VCaP (cell line): ENCODE measurements at regions not wholly inside any gene's neighbourhood (a gene's known extent, or its start where the extent isn't known, plus 50 kb on each side); places are given as distances from the start of the nearest gene placed in this dataset.

Experiments
- H3K27ac ChIP-seq: fragments of 450-650 bp; 2 replicates; pipeline ENCODE4 v1.5.1; 2017
- TF ChIP-seq, protein P1 (sequence below): fragments of 450-650 bp; conservative IDR thresholded peaks from 2 replicates; pipeline ENCODE4 v1.5.1; 2017; ENCODE audit warnings: mild to moderate bottlenecking, moderate library complexity

DNA sequence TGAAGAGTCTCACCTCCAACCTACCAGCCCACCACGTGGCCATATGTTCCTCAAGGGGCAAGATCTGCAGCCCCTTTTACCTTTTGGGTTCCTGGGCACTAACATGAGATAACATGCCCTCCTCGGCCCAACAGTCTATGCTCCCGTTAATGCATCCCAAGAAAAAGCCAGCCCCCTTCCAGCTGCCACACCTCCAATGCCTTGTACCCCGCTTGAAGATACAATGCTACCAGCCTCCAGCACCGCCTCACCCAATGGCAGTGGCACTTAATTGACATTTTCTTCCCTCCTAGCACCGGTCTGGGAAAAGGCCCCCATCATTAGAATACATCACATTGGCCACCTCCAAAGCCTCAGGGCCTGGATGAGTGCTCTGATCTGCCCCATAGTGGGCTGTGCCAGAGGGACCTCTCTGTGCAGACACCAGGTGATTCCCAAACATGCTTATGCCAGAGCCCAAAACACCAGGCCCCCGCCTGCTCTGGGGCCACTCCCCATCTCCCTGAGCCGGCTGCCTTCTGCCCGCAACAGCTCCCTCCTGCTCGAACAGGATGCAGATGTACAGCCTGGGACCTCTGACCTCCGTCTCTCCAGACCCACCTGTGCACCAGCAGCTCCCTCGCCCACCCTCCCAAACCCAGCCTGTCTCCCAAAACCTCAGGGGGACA, 118.3 kb downstream of the NCOR2 start:
- no peak overlapping the region for H3K27ac ChIP-seq
- TF ChIP-seq, protein P1, sequence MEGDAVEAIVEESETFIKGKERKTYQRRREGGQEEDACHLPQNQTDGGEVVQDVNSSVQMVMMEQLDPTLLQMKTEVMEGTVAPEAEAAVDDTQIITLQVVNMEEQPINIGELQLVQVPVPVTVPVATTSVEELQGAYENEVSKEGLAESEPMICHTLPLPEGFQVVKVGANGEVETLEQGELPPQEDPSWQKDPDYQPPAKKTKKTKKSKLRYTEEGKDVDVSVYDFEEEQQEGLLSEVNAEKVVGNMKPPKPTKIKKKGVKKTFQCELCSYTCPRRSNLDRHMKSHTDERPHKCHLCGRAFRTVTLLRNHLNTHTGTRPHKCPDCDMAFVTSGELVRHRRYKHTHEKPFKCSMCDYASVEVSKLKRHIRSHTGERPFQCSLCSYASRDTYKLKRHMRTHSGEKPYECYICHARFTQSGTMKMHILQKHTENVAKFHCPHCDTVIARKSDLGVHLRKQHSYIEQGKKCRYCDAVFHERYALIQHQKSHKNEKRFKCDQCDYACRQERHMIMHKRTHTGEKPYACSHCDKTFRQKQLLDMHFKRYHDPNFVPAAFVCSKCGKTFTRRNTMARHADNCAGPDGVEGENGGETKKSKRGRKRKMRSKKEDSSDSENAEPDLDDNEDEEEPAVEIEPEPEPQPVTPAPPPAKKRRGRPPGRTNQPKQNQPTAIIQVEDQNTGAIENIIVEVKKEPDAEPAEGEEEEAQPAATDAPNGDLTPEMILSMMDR: no peak

DNA sequence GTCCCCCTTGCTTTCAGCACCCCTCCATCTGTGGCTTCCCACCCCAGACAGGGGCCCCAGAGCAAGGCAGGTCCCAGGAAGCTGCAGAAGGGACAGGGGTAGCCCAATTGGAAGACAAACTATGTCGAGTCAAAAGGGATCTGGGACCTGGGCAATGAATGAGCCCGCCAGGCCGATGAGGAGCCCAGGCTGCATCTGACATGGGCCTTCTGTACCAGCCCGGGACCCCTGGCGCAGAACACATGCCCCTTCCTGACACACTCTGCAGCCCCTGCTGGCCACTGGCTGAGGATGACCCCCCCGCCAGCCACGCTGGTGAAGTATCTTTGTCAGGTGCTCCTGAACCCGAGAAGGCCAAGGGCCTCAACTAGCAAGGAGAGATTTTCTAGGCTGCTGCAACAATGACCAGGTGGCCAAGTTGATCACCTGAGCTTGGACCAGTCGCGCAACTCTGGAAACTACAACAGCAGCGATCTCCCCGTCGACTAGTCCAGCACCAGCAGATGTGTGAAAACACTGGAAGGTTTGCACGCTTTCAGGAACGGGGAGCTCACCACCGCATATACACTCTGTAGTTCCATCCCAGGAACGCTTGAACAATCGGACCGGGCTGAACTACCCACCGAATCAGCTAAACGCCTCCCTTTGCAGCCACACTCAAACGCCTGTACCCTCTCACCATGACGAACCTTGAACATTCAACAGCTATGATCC, 119.0 kb downstream of the NCOR2 start:
- H3K27ac ChIP-seq: no peak overlapping the region
- TF ChIP-seq, protein P1: no peak

DNA sequence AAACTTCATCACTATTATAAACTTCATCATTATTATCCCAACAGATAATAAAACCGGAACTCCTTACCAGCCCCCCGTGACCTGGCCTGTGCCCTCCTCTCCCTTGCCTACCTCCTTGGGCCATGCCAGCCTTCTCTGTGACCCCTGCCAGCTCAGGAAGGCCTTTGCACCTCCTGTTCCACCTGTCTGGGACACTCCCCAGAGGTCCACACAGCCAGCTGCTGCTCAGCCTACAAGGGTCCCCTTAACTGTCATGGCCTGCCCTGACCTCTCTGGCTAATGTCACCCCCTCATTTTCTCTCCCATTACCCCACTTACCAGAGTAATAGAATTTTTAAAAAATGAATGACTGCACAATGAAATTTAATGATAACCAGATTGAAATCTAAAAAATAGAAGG, 121.0 kb downstream of the NCOR2 start:
- H3K27ac ChIP-seq: no peak overlapping the region
- TF ChIP-seq, protein P1: no peak

DNA sequence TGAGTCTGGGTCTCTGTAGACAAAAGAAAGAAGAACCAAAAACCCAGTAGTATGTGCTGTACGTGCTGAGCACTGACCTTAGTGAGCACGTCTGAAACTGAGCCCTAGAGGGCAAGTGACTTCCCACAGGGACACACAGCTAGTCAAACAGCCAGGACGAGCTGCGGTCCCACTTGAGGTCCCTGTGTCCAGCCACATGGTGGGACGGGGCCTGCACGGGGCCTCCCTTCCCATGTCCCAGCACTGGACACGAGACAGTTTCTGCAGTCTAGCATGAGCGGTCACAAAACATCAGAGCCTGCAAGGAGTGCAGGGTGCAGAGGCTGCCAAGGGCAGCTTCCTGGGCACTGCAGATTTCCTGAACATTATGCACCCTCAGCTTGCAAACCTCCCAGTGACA, 121.6 kb downstream of the NCOR2 start:
- H3K27ac ChIP-seq: no peak overlapping the region
- TF ChIP-seq, protein P1: no peak

DNA sequence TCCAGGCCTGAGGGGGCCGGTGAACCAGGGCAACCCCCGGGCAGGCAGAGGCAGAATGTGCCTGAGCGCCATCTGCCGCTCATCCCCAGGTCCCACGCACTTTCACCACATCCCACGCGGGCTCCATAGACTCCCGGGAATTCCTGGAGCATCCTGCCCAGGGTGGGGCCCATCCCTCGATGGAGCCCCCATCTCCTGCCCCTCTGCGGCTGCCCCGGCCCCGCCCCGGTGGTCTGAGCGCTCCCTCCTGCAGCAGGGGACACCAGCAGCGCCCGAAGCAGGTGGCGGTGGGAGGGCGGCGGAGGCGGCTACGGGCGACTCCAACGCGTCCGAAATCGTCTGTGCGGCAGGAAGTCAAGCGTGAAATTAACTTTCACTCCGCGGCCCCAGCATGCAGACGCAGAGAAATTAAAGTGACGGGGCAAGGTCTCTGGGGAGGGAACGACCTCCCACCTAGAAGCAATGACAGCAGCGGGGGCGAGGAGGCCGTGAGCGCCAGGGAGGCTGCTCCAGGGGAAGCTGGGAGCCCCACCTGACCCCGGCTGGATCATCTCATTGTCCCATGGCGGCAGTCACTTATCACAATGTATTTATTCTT, 122.2 kb downstream of the NCOR2 start:
- TF ChIP-seq, protein P1: no peak
- H3K27ac ChIP-seq: no peak overlapping the region

DNA sequence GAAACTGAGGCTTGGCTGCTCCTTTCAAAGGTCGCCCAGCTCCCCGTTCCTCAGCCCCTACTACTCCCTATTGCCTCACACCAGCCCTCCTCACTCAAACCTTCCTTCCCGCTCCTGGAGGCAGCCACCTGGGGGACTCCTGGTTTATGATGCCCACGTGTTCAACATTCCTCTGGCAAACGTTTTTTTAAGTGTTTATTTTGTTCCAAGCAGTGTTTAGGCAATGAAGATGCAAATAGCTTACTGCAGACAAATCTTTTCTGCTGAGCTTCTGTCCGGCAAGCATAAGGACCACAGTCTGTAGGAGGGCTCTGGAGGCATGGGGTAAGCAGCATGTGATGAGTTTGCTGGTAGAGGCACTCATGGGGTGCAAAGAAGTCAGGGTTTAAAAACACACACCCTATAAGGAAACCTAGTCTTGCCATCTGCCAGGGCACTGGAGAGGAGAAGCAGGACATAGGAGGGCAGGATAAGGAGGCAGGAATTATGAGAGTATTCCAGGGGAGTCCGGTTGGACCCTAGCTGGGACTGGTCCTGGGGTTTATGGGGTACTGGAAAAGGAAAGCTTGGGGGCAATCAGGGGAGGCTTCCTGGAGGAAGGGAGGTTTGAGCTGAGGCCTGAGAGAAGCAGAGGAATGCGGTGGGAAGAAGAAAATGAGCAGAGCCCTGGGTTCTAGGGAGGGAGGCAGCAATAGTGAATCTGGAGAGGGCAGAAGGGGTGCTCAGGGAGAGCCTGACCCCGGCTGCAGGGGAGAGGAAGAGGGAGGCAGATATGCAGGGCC, 123.3 kb downstream of the NCOR2 start:
- TF ChIP-seq, protein P1: no peak
- H3K27ac ChIP-seq: no peak overlapping the region
